DOHH2 (cell line): ENCODE measurements at regions not wholly inside any gene's neighbourhood (a gene's known extent, or its start where the extent isn't known, plus 50 kb on each side); places are given as distances from the start of the nearest gene placed in this dataset.

Experiments
- CTCF ChIP-seq: fragments of 200-600 bp; sonication (generic); IDR thresholded peaks from one replicate; pipeline ENCODE4 v1.5.1; 2014; ENCODE audit warnings: antibody characterized with exemption, mild to moderate bottlenecking, low read depth, low read length; ENCODE audit not compliant: poor library complexity, severe bottlenecking
- EZH2phosphoT487 ChIP-seq: fragments of 200-600 bp; sonication (generic); IDR thresholded peaks from 2 replicates; pipeline ENCODE4 v1.6.1; 2017; ENCODE audit warnings: borderline replicate concordance, mild to moderate bottlenecking, antibody characterized with exemption, low read length, moderate library complexity, mixed read lengths

DNA sequence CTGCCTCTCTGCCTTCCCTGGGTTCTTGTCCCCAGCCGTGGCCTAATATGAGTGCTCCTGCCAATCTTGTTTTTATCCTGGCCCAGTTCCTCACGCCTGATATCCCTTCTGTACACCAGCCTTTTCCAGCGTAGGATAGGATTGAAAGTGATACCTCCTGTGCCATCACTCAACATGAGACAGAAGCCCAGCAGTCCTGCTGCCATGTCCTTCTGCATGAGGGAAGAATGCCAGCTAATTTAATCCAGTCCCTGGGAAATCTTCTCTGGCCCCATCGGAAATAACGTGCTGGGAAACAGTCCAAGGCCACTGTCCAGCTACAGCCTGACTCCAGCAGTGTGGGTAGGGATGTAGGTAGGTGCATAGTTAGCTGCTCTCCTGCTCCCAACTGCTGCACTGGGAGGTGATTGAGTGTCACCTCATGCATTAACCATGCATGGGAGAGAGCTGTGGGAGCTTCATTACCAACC lies 92.0 kb upstream of the TPM1 start:
- TF ChIP-seq CTCF (no peak), EZH2phosphoT487 (no peak)
